GM06990 (cell line): ENCODE measurements at regions not wholly inside any gene's neighbourhood (a gene's known extent, or its start where the extent isn't known, plus 50 kb on each side); places are given as distances from the start of the nearest gene placed in this dataset.

ENCODE experiments used
- DNase-seq: peaks from one replicate; pipeline ENCODE4 v3.0.0-alpha.2; 2011; ENCODE audit not compliant: insufficient read length; ENCODE audit errors: extremely low read depth
- H3K27me3 ChIP-seq: replicated peaks from 2 replicates; pipeline ENCODE4 v1.6.0; 2011; ENCODE audit warnings: low read length; ENCODE audit not compliant: control insufficient read depth, insufficient read depth
- H3K36me3 ChIP-seq: 2 replicates; pipeline ENCODE4 v1.5.1; 2011; ENCODE audit warnings: low read length; ENCODE audit not compliant: control insufficient read depth, insufficient read depth
- H3K4me3 ChIP-seq: replicated peaks from 2 replicates; pipeline ENCODE4 v1.5.1; 2011; ENCODE audit warnings: low read depth, mild to moderate bottlenecking, control low read depth, low read length
- CTCF ChIP-seq: IDR thresholded peaks from 2 replicates; pipeline ENCODE4 v1.5.1; 2011; ENCODE audit warnings: low read length, control low read depth, mild to moderate bottlenecking, inconsistent platforms; ENCODE audit not compliant: insufficient read depth, poor library complexity, severe bottlenecking

GRCh38 chrX:13177921-13178566, 133.6 kb upstream of the FAM9C start:
- no peak overlapping the region for H3K4me3 ChIP-seq
- H3K36me3 ChIP-seq = no peaks in the 10 kb centered on the region
- TF ChIP-seq CTCF = no peak
- H3K27me3 ChIP-seq = no peaks in the 10 kb centered on the region
- no peak for DNase-seq

GRCh38 chrX:13175056-13175455, 130.6 kb upstream of the FAM9C start:
- no peak for DNase-seq
- Histone ChIP-seq H3K27me3 (no peaks in the 10 kb centered on the region), H3K36me3 (no peaks in the 10 kb centered on the region), H3K4me3 (no peak overlapping the region)
- TF ChIP-seq CTCF = no peak

- no peak for DNase-seq
- no peak for TF ChIP-seq CTCF
- no peaks in the 10 kb centered on the region for H3K27me3 ChIP-seq
- H3K4me3 ChIP-seq = no peak overlapping the region
- no peaks in the 10 kb centered on the region for H3K36me3 ChIP-seq
These were observed 126.6 kb upstream of the FAM9C start for GRCh38 chrX:13170966-13171558.

GRCh38 chrX:13169684-13170083, 125.3 kb upstream of the FAM9C start:
- no peaks in the 10 kb centered on the region for H3K27me3 ChIP-seq
- no peak for TF ChIP-seq CTCF
- no peak for DNase-seq

GRCh38 chrX:13168269-13168668, 123.8 kb upstream of the FAM9C start:
- Histone ChIP-seq H3K27me3 (no peaks in the 10 kb centered on the region), H3K36me3 (no peaks in the 10 kb centered on the region), H3K4me3 (no peak overlapping the region)
- no peak for DNase-seq
- no peak for TF ChIP-seq CTCF

More at GRCh38 chrX:13169684-13170083, 125.3 kb upstream of the FAM9C start:
- Histone ChIP-seq H3K4me3 (no peak overlapping the region), H3K36me3 (no peaks in the 10 kb centered on the region)
